GM18873 (cell line): ENCODE measurements at regions not wholly inside any gene's neighbourhood (a gene's known extent, or its start where the extent isn't known, plus 50 kb on each side); places are given as distances from the start of the nearest gene placed in this dataset.

Experiments
- ATAC-seq: cut with Tn5 transposase; IDR thresholded peaks from one replicate; pipeline ENCODE4 v1.9.1; 2021; ENCODE audit warnings: mild to moderate bottlenecking, moderate library complexity, moderate number of reproducible peaks; ENCODE audit not compliant: unreplicated experiment, low FRiP score

GRCh38 chr12:98319716-98320425 is 195.5 kb upstream of the TMPO start:
- no peak for ATAC-seq

DNA sequence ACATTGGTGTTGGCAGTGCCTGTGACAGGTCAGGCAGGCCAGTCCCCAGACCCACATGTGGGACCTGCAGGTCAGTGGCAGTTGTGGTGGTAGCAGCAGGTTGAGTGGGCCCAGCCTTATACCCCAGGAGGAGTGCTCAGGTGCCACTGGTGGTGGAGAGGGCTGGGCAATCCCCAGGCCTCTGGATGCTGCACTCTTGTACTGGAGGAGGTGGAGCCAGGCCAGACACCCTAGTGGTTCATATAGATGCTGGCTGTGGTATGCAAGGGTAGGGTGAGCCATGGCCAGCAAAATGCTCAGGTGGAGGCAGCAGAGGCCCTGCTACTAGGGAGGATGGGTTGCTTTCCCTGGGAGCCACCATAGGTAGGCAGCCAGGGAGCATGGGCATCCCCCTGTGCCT is 190.4 kb upstream of the TMPO start:
- ATAC-seq = no peak

DNA sequence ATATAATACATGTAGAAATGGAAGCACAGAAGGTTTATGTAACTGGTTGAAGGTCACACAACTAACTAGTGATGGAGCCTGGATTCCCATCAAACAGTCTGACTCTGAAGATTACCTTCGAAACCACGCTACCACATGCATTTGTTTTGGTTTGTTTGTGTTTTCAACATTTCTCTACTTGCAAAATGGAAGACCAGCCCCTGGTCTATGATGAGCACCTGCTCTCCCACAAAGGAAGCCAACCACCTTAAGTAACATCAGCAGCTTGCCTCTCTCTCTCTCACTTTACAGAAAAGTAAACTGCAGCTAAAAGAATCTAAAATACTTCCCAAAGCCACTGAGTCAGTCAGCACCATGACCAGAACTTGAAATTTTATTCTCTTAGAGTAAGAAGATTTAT is 186.9 kb upstream of the TMPO start:
- no peak for ATAC-seq

GRCh38 chr12:98329589-98329988 is 185.8 kb upstream of the TMPO start:
- no peak for ATAC-seq

DNA sequence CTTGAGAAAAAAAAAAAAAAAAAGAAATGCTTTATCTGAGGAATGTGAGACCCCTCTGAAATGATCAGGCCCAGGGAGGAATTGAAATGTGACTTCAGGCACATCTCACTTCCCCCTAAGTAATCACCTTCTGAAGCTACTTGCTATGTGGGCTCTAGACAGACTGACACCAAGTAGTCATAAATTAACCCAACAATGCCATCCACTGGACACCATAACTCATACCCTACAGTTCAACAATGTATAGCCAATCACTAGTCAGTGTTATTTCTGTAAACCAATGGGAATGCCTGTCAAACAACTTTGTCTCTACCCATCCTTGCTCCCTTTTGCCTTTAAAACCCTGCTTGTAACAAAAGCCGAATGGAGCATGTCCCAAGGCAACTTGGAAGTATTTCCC is 182.7 kb upstream of the TMPO start:
- no peak for ATAC-seq

DNA sequence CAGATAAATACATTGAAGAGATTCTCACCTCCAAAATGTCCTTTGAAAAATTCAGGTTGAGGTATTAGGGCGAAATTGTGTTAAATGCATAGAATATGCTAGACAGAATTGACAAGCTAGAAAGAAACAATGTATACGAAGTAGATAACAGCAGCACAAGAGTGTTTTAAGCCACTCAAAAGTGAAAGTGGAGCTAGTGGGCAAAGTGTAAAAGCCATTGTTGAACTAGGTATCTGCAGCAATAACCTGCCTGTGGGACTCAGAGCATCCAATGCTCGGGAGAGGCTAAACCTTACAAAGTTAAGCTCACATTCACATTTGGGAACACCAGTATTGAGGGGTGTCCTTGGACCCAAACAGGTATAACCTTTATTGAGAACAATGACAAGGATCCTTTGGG is 180.6 kb upstream of the TMPO start:
- ATAC-seq = no peak

DNA sequence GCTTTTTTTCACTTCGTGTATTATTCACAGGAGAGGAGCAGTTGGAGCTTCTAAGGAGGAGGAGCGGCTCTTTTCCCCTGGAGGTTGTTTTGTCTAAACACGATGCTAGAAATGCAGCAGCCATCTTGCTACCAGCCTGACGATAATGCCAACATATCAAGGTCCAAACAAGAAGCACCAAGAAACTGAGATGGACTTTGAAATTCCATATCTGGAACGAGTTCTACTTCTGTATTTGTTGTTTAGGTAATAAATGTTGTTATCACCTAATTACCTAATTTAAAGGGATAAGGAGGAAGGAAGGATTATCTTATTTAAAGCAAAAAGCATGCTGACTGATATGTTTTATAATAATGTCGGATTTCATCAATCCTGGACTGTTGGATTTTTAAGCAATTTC is 174.4 kb upstream of the TMPO start:
- no peak for ATAC-seq

- ATAC-seq = no peak
Measured at GRCh38 chr12:98341732-98342131, 173.7 kb upstream of the TMPO start.

DNA sequence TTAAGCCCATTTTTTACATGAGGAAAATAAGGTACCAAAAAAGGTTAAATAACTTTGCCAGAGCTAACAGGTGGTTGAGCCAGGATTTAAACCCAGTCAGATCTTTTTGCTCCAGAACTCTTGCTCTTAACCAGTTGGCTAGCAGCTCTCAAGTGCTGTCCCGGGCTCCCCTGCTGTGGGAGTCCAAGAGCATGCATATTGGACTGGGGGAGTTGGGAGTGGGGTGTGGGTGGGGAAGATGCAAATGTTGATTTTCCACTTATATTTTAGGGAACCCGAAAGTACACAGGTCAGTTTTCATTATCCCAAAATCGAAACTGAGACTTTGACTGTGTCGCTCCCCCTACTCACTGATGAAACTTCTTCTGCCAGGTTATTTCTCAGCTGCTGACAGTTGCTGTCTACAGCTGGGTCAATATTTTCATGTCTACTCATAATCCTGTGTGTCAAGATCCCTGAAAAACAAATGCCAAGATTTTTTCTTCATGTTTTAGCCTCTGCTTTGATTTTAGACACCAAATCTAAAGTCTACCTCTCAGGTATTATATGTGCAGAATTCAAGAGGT is 172.3 kb upstream of the TMPO start:
- ATAC-seq = no peak

DNA sequence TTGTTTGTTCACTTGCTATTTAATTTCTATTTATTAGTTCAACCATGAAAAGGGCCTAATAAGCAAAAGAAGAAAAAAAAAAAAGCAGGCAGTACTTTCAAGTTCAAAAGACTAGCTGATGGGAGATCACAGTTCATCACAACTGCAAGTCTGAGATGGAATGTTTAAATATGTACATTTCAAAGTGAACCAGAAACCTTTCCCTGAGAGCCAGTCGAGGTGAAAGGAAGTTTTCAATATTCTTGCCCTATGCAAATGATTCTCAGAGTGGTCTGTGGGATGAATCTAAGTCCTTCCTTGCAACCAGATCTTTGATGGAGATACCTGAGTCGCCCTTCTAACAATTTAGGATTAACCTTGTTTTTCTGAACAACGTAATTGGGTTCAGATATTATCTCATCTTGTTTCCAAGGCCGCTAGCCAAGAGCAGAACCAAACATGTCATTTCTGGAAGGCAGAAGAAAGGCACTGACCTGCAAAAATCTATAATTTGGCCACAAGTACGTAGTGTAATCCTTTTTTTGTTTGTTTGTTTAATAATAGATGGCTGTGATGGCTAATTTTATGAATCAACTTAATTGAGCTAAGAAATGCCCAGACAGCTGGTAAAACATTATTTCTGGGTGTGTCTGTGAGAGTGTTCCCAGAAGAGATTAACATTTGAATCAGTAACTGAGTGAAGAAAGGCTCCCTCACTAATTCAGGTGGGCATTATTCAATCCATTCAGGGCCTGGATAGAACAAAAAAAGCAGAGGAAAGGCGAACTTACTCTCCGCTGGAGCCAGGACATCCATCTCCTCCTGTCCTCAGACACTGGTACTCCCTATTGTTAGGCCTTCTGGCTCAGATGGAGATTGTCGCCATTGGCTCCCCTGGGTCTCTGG is 171.1 kb upstream of the TMPO start:
- no peak for ATAC-seq

DNA sequence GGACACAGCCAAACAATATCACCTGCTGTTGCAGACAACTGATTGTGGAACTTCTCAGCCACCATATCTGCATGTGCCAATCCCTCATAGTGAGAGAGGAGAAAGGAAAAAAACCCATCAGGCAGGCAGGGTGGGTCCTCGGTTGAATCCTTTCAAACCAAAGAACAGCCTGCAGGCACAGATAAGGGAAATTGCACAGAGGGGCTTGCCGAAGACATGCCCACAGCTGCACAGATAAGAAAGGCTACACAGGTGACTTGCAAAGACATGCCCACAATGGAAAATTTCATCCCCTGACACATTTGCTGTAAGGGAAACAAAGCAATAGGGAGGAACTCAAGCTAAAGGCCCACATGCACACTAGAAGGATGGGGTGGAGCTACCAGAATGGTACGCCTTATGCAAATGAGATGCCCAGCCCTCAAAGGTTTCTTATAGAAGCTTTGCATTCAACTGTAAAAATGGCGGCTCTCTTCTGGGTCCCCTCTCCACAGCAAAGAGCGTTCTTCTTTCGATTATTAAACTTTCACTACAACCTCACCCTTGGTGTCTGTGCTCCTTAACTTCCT is 170.0 kb upstream of the TMPO start:
- no peak for ATAC-seq

GRCh38 chr12:98351089-98351488 is 164.3 kb upstream of the TMPO start:
- ATAC-seq = no peak

DNA sequence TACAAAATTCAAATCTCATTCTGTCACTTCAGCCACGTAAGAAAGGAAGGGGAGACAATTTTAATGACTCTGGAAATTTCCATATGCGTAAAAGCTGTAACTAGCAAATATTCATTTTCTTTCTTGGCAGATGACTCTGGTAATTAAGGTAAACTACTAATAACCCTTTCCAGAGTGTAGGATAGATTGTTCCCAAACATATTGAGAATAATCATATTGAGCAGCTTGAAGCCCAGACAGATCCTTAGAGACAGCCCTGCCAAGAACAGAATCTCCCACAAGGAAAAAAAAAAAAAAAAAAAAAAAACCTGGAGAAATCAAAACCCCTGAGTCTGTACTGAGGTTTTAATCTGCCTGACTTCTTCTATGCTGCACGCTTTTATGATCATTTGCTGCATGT is 163.6 kb upstream of the TMPO start:
- no peak for ATAC-seq

DNA sequence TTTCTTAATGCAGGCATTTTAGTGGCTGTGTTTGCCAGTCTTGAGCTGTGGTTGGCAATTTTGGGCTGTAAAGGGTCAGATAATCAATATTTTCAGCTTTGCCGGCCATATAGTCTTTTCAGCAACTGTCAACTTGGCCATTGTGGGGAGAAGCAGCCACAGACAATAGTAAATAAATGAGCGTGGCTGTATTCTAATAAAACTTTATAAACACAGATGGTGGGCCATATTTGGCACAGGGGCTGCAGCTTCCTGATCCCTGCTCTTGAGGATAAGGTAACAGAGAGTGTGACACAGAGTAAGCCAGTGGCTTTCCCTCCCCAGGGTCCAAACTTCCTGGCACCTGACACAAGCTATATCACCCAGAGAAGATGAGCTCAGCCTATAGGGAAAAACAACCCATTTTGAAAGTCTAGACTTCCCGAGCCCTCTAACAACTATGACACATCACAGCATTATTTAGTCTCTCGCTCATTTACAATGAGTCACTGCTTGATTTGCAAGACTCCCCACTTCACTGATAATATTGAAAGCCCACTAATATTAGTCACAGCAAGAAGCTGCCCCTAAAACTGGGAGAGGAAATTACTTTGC is 163.1 kb upstream of the TMPO start:
- ATAC-seq = peak; percentile 37

- peak; percentile 16 for ATAC-seq
Measured at GRCh38 chr12:98352835-98353234, 162.6 kb upstream of the TMPO start.

- no peak for ATAC-seq
Measured at GRCh38 chr12:98354520-98355035, 160.8 kb upstream of the TMPO start.

GRCh38 chr12:98355322-98355721 is 160.1 kb upstream of the TMPO start:
- ATAC-seq = no peak

DNA sequence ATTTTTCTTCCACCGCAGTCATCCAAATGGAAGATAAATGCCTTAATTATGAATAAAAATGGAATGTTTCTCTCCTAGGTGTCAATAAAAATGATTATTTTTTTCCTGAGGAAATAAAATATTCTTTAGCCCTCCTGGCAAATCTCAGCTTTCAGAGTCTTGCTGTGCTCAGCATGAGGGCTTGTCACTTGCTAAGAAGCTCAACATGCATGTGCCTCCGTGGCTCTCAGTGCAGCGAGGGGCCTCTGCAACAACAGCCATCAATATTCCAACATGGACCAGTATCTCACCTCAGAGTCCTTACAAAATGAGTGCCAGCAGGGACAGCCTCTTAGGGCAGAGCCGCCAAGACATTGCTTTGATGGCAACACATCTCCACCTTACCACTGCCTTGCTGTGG is 159.5 kb upstream of the TMPO start:
- ATAC-seq = no peak

- no peak for ATAC-seq
Measured at GRCh38 chr12:98358144-98358543, 157.2 kb upstream of the TMPO start.

GRCh38 chr12:98359856-98360255 is 155.5 kb upstream of the TMPO start:
- no peak for ATAC-seq

- no peak for ATAC-seq
Measured at GRCh38 chr12:98360401-98360800, 155.0 kb upstream of the TMPO start.
